ENCODE measurements at regions not wholly inside any gene's neighbourhood (a gene's known extent, or its start where the extent isn't known, plus 50 kb on each side); places are given as distances from the start of the nearest gene placed in this dataset.

- intact Hi-C loops (cut with DNase I): no loop called here
- H3K4me1 ChIP-seq: no peaks in the 10 kb centered on the region
These were observed 1384.8 kb downstream of the FAM133A start for GRCh38 chrX:95058815-95059214.

GRCh38 chrX:95059909-95060308 lies 1385.9 kb downstream of the FAM133A start:
- no peak for TF ChIP-seq CTCF (IDR thresholded peaks at IDR 0.05)
- H3K9me3 ChIP-seq: no peaks in the 10 kb centered on the region
- intact Hi-C loops (cut with DNase I): no loop called here
- DNase-seq: no peak
- no peaks in the 10 kb centered on the region for H3K36me3 ChIP-seq
- H3K27me3 ChIP-seq: no peaks in the 10 kb centered on the region
- ATAC-seq: no peak
- no peak overlapping the region for H3K4me3 ChIP-seq
- no peaks in the 10 kb centered on the region for H3K4me1 ChIP-seq
- H3K27ac ChIP-seq: no peak overlapping the region

More at GRCh38 chrX:95058815-95059214, 1384.8 kb downstream of the FAM133A start:
- H3K27ac ChIP-seq: no peak overlapping the region
- TF ChIP-seq CTCF (IDR thresholded peaks at IDR 0.05): no peak
- H3K36me3 ChIP-seq: no peaks in the 10 kb centered on the region
- H3K4me3 ChIP-seq: no peak overlapping the region
- H3K9me3 ChIP-seq: no peaks in the 10 kb centered on the region
- no peaks in the 10 kb centered on the region for H3K27me3 ChIP-seq
- no peak for ATAC-seq
- no peak for DNase-seq

- intact Hi-C loops (cut with DNase I): no loop called here
- no peaks in the 10 kb centered on the region for H3K9me3 ChIP-seq
- no peak overlapping the region for H3K4me3 ChIP-seq
- H3K27ac ChIP-seq: no peak overlapping the region
- H3K36me3 ChIP-seq: no peaks in the 10 kb centered on the region
- DNase-seq: no peak
- H3K4me1 ChIP-seq: no peaks in the 10 kb centered on the region
- no peak for ATAC-seq
- no peaks in the 10 kb centered on the region for H3K27me3 ChIP-seq
- no peak for TF ChIP-seq CTCF (IDR thresholded peaks at IDR 0.05)
These were observed 1389.5 kb downstream of the FAM133A start for GRCh38 chrX:95063554-95063953.

- Histone ChIP-seq H3K27ac (no peak overlapping the region), H3K36me3 (no peaks in the 10 kb centered on the region), H3K9me3 (no peaks in the 10 kb centered on the region), H3K4me3 (no peak overlapping the region), H3K27me3 (no peaks in the 10 kb centered on the region), H3K4me1 (no peaks in the 10 kb centered on the region)
- TF ChIP-seq CTCF (IDR thresholded peaks at IDR 0.05): no peak
- DNase-seq: no peak
- intact Hi-C loops (cut with DNase I): no loop called here
- no peak for ATAC-seq
These were observed 1391.1 kb downstream of the FAM133A start for GRCh38 chrX:95065151-95065550.

GRCh38 chrX:95071052-95071451 lies 1397.0 kb downstream of the FAM133A start:
- Histone ChIP-seq H3K27ac (no peak overlapping the region), H3K9me3 (no peaks in the 10 kb centered on the region), H3K36me3 (no peaks in the 10 kb centered on the region), H3K4me3 (no peak overlapping the region), H3K4me1 (no peaks in the 10 kb centered on the region), H3K27me3 (no peaks in the 10 kb centered on the region)
- DNase-seq: no peak
- intact Hi-C loops (cut with DNase I): no loop called here
- no peak for TF ChIP-seq CTCF (IDR thresholded peaks at IDR 0.05)
- no peak for ATAC-seq

- no peaks in the 10 kb centered on the region for H3K9me3 ChIP-seq
These were observed 1397.6 kb downstream of the FAM133A start for GRCh38 chrX:95071621-95072020.

More at GRCh38 chrX:95071621-95072020, 1397.6 kb downstream of the FAM133A start:
- no peak for TF ChIP-seq CTCF (IDR thresholded peaks at IDR 0.05)
- Histone ChIP-seq H3K27ac (no peak overlapping the region), H3K27me3 (no peaks in the 10 kb centered on the region), H3K4me3 (no peak overlapping the region), H3K4me1 (no peaks in the 10 kb centered on the region), H3K36me3 (no peaks in the 10 kb centered on the region)
- no peak for DNase-seq
- intact Hi-C loops (cut with DNase I): no loop called here
- no peak for ATAC-seq
